Glutamatergic neuron (in vitro differentiated cells): ENCODE measurements at regions not wholly inside any gene's neighbourhood (a gene's known extent, or its start where the extent isn't known, plus 50 kb on each side); places are given as distances from the start of the nearest gene placed in this dataset.
A peak's percentile ranks its signal among the peaks of the same experiment; 100 is the strongest.

ENCODE experiments used
- DNase-seq: peaks from one replicate; pipeline ENCODE4 v3.0.0; 2022
- H3K27ac Mint-ChIP-seq: one replicate; pipeline ENCODE4 v1.8.0; 2020; ENCODE audit warnings: mild to moderate bottlenecking, mixed read lengths, inconsistent platforms; ENCODE audit not compliant: unreplicated experiment
- H3K27me3 Mint-ChIP-seq: one replicate; pipeline ENCODE4 v1.8.0; 2020; ENCODE audit warnings: mild to moderate bottlenecking, moderate library complexity, mixed read lengths, inconsistent platforms; ENCODE audit not compliant: unreplicated experiment
- H3K36me3 Mint-ChIP-seq: one replicate; pipeline ENCODE4 v1.8.0; 2020; ENCODE audit warnings: mild to moderate bottlenecking, mixed read lengths, inconsistent platforms; ENCODE audit not compliant: unreplicated experiment
- H3K4me1 Mint-ChIP-seq: one replicate; pipeline ENCODE4 v1.8.0; 2020; ENCODE audit warnings: mild to moderate bottlenecking, low read depth, mixed read lengths, inconsistent platforms; ENCODE audit not compliant: unreplicated experiment
- H3K4me3 Mint-ChIP-seq: one replicate; pipeline ENCODE4 v1.8.0; 2020; ENCODE audit warnings: mild to moderate bottlenecking, mixed read lengths, inconsistent platforms; ENCODE audit not compliant: unreplicated experiment
- H3K9me3 Mint-ChIP-seq: one replicate; pipeline ENCODE4 v1.8.0; 2020; ENCODE audit warnings: mild to moderate bottlenecking, moderate library complexity, mixed read lengths, inconsistent platforms; ENCODE audit not compliant: unreplicated experiment
- TF ChIP-seq, protein P1 (sequence below): fragments of 200-600 bp; sonication (generic); IDR thresholded peaks from one replicate; pipeline ENCODE4 v1.5.0; 2021; ENCODE audit not compliant: partially characterized antibody, unreplicated experiment

- no peaks in the 10 kb centered on the region for H3K27me3 Mint-ChIP-seq
- no peak overlapping the region for H3K4me3 Mint-ChIP-seq
- no peaks in the 10 kb centered on the region for H3K36me3 Mint-ChIP-seq
- TF ChIP-seq, protein P1, sequence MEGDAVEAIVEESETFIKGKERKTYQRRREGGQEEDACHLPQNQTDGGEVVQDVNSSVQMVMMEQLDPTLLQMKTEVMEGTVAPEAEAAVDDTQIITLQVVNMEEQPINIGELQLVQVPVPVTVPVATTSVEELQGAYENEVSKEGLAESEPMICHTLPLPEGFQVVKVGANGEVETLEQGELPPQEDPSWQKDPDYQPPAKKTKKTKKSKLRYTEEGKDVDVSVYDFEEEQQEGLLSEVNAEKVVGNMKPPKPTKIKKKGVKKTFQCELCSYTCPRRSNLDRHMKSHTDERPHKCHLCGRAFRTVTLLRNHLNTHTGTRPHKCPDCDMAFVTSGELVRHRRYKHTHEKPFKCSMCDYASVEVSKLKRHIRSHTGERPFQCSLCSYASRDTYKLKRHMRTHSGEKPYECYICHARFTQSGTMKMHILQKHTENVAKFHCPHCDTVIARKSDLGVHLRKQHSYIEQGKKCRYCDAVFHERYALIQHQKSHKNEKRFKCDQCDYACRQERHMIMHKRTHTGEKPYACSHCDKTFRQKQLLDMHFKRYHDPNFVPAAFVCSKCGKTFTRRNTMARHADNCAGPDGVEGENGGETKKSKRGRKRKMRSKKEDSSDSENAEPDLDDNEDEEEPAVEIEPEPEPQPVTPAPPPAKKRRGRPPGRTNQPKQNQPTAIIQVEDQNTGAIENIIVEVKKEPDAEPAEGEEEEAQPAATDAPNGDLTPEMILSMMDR = no peak
- peaks cover 4% of the 10 kb centered on the region for H3K4me1 Mint-ChIP-seq
- peak; percentile 23 for DNase-seq
- H3K27ac Mint-ChIP-seq = no peak overlapping the region
- H3K9me3 Mint-ChIP-seq = no peaks in the 10 kb centered on the region
Measured at GRCh38 chr1:239155466-239156091, 230.8 kb upstream of the CHRM3 start.

- Mint-ChIP-seq H3K27ac (no peak overlapping the region), H3K4me1 (peaks cover 4% of the 10 kb centered on the region), H3K4me3 (no peak overlapping the region), H3K9me3 (no peaks in the 10 kb centered on the region), H3K36me3 (no peaks in the 10 kb centered on the region), H3K27me3 (no peaks in the 10 kb centered on the region)
- TF ChIP-seq, protein P1 = no peak
- DNase-seq = no peak
Measured at GRCh38 chr1:239151937-239152336, 234.4 kb upstream of the CHRM3 start.

DNA sequence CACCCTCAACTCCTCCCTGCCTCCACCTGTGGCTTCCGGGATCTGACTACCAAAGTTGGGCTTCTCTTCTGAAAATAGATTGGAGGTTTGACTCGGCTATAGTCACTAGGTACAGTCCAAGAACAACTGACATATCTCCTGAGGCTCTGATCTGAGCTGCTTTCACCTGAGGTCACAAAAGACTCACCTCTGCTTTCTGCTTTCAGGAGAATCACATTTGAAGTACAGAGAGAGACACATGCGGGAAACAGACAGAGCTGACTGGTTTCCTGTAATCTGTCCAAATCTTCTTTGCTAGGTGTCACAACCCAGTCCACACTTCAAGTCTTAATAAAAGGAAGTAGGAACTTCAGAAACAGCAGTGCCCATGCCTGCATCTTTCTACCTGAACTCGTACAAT is 245.4 kb upstream of the CHRM3 start:
- H3K4me3 Mint-ChIP-seq = no peak overlapping the region
- H3K36me3 Mint-ChIP-seq = no peaks in the 10 kb centered on the region
- peaks cover 5% of the 10 kb centered on the region for H3K9me3 Mint-ChIP-seq
- DNase-seq = no peak
- no peaks in the 10 kb centered on the region for H3K4me1 Mint-ChIP-seq
- no peaks in the 10 kb centered on the region for H3K27me3 Mint-ChIP-seq
- no peak overlapping the region for H3K27ac Mint-ChIP-seq
- TF ChIP-seq, protein P1 = no peak

- TF ChIP-seq, protein P1 = no peak
- Mint-ChIP-seq H3K36me3 (no peaks in the 10 kb centered on the region), H3K4me3 (no peak overlapping the region), H3K9me3 (peaks cover 5% of the 10 kb centered on the region), H3K4me1 (no peaks in the 10 kb centered on the region), H3K27me3 (no peaks in the 10 kb centered on the region), H3K27ac (no peak overlapping the region)
- no peak for DNase-seq
Measured at GRCh38 chr1:239139801-239140200, 246.6 kb upstream of the CHRM3 start.

GRCh38 chr1:239128541-239128940 is 257.8 kb upstream of the CHRM3 start:
- TF ChIP-seq, protein P1 = no peak
- no peak for DNase-seq
- no peak overlapping the region for H3K4me3 Mint-ChIP-seq
- H3K27me3 Mint-ChIP-seq = peaks cover 4% of the 10 kb centered on the region
- no peak overlapping the region for H3K27ac Mint-ChIP-seq
- H3K4me1 Mint-ChIP-seq = peaks cover 23% of the 10 kb centered on the region
- no peaks in the 10 kb centered on the region for H3K9me3 Mint-ChIP-seq
- H3K36me3 Mint-ChIP-seq = no peaks in the 10 kb centered on the region
